Muscle of arm (tissue), 1 donor: ENCODE measurements at regions not wholly inside any gene's neighbourhood (a gene's known extent, or its start where the extent isn't known, plus 50 kb on each side); places are given as distances from the start of the nearest gene placed in this dataset.
"Not testable (repeated sequence)": the region's sequence is repeated elsewhere in the genome, so short reads cannot be mapped to it uniquely, and the experiment has no call there.

Experiments used
- DNase-seq: peaks from one replicate; pipeline ENCODE4 v3.0.0-alpha.2; 2013

DNA sequence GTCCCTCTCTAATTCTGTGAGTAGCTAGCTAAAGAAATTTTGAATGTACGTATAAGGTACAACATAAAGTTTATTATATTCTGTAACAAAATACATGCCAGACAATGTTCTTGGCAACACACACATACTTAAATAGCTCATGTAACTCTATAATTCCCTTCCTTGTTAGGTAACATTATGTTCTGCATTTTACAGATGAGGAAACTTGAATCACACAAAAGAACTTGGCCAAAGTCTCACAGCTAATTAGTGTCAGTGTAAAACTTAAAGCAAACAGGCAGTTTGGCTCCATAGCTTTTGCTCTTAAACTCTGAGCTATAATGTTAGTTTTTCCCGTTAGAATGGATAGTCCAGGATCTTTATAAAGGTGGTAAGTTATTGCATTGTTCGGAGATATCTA, 1091.8 kb upstream of the SLIT2 start:
- DNase-seq: no peak

GRCh38 chr4:19158107-19158809, 1093.4 kb upstream of the SLIT2 start:
- DNase-seq: no peak

GRCh38 chr4:19156786-19157185, 1094.9 kb upstream of the SLIT2 start:
- DNase-seq: no peak

DNA sequence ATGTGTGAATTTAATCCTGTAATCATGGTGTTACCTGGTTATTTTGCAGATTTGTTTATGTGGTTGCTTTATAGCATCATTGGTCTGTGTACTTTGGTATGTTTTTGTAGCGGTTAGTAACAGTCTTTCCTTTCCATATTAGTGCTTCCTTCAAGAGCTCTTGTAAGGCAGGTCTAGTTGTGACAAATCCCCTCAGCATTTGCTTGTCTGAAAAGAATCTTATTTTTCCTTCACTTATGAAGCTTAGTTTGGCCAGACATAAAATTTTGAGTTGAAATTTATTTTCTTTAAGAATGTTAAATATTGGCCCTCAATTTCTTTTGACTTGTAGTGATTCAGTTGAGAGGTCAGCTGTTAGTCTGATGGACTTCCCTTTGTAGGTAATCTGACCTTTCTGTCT, 1096.1 kb upstream of the SLIT2 start:
- no peak for DNase-seq

- not testable (repeated sequence) for DNase-seq
Measured at GRCh38 chr4:19154267-19154666, 1097.4 kb upstream of the SLIT2 start.

DNA sequence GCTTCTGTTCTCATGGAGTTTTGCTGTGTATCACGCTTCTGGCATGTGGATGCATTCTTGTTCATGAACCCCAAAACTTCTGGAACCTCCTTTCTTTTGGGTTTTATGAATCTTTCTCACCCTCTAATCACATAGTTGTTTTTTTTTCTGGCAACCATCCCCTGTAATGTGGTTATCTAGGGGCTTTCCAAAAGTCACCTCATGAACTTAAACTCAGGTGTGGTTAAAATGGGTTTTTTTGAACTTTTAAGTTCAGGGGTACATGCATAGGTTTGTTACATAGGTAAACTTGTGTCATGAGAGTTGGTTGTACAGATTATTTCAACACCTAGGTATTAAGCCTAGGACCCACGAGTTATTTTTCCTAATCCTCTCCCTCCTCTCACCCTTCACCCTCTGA, 1099.4 kb upstream of the SLIT2 start:
- DNase-seq: no peak

- DNase-seq: no peak
Measured at GRCh38 chr4:19151684-19152083, 1100.0 kb upstream of the SLIT2 start.

GRCh38 chr4:19146038-19146437, 1105.7 kb upstream of the SLIT2 start:
- DNase-seq: no peak

- no peak for DNase-seq
Measured at GRCh38 chr4:19135895-19136633, 1114.5 kb upstream of the LCORL start.

- DNase-seq: no peak
Measured at GRCh38 chr4:19134685-19135084, 1113.1 kb upstream of the LCORL start.

GRCh38 chr4:19133315-19133714, 1111.8 kb upstream of the LCORL start:
- DNase-seq: no peak

DNA sequence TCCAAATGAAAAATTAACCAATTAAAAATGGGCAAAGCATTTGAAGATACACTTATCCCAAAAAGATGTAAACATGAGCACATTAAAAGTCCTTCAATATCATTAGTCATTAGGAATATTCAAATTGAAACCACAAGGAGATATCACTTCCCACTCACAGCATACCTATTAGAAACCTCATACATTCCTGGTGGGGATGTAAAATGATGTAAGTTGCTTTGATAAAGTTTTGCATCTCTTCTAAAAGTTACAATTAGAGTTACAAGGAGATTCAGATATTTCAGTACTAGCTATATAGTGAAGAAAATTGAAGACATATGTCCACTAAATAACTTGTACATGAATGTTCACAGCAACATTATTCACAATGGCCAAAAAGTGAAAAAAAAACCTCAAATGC, 1109.3 kb upstream of the LCORL start:
- DNase-seq: no peak

DNA sequence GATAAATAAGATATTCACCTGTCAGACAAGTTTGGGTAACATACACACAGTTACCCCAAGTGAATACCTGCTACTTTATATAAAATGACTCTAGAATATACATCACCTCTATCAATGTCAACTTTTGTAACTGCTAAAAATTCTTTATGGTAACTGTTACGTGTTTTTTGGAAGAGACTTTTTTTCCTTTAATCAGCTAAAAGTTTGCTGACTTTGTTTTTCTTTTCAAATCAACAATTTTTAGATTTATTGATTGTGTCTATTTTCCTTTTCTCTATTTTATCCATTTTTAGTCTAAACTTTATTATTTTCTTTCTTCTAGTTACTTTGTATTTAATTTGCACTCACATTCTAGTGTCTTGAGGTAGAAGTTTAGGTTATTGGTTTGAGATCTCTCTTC, 1106.6 kb upstream of the LCORL start:
- DNase-seq: no peak

DNA sequence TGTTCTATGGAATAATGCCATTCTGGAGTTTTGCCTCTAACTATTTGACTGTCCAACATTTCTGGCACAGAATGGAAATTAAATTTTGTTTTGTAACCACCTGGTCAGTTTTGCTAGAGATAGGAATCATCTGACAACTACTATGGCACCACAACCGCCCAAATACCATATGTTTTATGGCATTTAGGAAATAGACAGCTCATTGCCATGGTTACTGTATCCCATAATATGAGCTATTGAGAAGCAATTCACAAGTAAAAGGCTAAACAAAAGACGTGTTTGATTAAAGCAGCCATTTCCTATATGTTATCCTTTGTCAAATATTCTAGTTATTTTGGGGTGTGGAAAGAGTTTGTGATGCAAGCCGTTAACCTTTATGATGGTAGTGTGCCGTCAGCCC, 1105.3 kb upstream of the LCORL start:
- DNase-seq: no peak

DNA sequence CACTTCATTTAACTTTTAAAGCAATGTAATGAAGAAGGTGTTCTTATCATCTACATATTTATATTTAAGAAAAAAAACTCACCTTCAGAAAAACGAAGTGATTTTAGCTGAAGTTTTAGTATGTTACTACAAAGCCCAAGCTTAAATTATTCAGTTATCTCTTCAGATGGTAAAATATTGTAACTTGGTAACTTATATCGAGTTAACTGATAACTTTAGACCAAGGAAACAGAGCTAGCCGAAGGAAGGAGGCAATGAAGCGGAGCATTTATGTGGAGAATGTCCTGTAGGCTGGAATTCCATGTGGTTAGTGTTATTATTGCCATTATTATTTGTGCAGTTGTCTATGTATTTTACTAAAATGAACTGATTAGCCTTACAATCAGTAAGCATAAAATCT, 1102.1 kb upstream of the LCORL start:
- no peak for DNase-seq

DNA sequence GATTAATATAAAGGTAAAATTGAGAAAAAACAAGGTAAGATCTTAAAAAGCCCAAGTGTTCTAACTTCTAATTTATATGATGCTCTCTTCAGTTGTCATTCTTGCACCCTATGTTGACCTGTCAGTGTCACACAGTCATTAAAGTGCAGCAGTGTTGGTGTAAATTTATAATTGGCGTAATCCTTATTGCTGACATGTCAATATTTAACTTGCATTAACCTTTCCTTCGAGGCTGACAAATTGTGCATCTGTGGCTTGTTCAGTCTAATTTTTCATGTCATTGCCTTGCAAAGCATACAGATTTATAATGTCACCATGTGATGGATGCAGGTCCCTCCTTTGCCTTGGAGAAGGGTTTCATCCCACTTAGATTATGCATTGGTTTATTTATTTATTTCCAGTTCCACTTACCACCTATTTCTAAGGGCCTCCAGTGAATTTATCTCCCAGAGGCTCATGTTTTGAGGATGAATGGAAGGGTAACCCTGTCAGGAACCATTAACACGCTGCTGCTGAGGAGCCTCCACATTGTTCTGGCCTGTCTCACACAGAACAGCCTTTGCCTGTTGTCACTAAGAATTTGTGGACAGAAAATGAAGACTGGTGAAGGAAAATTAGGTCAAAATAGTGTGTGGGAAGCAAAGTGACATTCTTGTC, 1098.5 kb upstream of the LCORL start:
- DNase-seq: no peak

GRCh38 chr4:19117022-19117421, 1095.5 kb upstream of the LCORL start:
- no peak for DNase-seq

DNA sequence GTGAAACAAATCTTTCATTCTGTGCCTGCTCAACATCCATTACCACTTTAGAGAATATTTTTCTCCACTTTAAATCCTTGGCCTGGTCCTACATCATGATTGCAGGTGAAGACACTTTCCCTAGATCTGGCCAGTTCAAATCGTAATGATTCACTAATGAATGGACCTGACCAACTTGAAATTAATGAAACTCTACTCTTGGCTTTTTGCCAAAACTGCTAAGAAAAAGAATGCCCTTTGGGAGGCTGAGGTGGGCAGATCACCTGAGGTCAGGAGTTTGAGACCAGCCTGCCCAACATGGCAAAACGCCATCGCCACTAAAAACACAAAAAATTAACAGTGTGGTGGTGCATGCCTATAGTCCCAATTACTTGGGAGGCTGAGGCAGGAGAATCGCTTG, 1082.6 kb upstream of the LCORL start:
- DNase-seq: no peak

DNA sequence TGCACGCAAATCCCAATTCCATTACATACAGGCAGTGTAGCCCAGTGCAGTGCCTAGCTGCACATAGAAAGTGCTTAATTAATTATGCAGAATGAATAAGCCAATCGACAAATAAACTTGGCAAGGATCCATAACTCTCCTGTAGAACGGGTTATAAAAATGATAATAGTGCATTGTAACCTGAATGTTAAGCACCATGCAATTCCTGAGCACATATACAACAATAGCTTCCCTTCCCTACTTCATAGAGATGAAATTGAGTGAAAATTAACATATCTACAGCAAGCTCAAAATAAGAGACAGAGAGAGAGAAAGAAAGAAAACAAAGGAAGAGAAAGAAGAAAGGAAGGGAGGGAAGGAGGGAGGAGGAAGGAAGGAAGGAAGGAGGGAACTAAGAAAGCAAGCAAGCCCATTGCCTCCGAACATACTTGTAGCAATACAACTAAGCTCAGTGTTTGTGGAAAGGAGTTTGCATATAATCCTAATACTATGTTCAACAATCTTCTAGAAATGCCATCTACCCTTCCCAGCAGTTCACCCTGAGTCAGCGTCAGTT, 1074.0 kb upstream of the LCORL start:
- DNase-seq: no peak

DNA sequence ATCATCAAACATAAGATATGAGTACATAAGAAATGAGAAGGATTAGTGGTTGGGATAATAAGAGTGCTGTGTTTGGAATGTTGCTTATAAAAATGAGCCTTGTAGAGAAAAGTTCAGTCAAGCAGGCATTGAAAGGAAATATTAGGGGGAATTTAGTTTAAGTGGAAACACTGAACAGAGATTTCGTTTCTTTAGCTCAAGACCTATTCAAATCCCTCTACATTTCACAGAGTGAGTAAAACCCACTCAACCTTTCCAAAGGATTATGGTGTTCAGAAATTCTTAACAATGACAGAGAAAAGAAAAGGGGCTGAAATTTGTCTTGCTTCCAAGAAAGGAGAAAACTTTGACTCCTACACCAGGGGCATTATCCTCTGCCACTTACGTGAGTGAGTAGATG, 1072.4 kb upstream of the LCORL start:
- DNase-seq: no peak

- no peak for DNase-seq
Measured at GRCh38 chr4:19092797-19093196, 1071.2 kb upstream of the LCORL start.

DNA sequence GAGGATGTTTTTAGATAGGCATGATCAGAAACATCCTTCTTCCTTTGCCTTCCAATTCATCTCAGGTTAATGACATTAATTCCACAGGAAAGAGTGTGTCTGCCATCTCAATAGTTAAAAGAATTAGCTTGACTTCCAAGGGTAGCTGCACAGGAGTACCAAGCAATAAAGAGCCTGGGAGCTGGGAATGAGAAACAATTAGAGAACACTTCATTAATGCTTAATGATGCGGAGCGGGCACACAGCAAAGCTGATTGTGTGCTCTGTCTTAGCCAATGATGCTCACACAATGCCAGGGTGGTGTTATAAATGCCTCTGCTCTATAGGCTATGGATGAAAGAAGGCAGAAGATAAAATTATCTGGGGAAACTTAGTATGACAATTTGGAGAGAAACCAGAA, 1052.5 kb upstream of the LCORL start:
- no peak for DNase-seq

DNA sequence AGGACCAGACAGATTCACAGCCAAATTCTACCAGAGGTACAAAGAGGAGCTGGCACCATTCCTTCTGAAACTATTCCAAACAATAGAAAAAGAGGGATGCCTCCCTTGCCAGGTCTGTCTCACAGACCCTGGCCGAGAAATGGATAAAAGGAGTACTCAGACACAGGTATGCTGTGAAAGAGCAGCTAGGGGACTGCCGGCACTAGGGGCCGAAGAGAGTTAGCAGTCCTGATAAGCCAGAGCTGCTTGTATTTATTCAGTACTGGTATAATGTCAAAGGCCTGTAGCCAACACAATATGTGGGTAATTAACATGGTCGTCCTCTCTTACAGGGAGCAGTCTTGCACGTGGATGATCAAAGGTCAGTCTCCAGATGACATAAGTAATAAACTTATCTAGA, 1042.1 kb upstream of the LCORL start:
- DNase-seq: no peak
